Kidney capillary endothelial cell (primary cell): ENCODE measurements at regions not wholly inside any gene's neighbourhood (a gene's known extent, or its start where the extent isn't known, plus 50 kb on each side); places are given as distances from the start of the nearest gene placed in this dataset.

ENCODE experiments used
- DNase-seq: peaks from one replicate; pipeline ENCODE4 v3.0.0-alpha.2; 2018; ENCODE audit warnings: low spot score

DNA sequence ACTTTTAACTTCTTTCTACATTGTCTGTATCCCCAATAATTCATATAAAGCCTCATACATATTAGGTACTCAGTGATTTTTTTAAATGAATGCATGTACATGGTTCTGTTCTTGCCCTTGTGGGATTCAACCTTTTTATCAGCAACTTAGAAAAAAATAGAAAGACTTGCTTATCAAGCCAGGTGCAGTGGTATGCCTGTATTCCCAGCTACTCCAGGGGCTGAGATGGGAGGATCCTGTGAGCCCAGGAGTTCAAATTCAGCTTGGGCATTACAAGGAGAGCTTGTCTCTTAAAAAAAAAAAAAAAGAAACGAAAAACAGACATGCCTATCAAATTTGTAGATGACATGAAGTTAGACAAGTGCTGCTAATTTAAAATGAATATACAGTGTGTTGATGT is 54.2 kb upstream of the MYCBP2 start:
- no peak for DNase-seq

DNA sequence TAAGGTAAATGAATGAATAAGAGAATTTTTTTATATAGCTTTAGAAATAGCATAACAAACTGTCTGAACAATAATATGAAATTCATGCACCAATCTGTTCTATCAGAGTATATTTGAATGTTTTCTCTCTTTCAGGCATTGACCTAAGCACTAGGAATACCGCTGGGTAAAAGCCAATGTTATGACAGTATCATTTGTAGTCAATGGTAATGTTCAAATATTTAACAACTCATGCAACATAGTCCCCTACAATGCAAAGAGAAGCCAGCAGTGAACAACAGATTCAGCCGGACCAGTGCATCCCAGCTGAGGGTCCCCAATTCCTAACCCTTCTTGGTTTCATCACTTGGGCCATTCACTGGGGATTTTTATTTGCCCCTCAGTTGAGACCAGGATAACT is 52.6 kb upstream of the MYCBP2 start:
- DNase-seq, result no peak

GRCh38 chr13:77378662-77379061 is 51.8 kb upstream of the MYCBP2 start:
- DNase-seq, result no peak

- no peak for DNase-seq
Measured at GRCh38 chr13:77377016-77377415, 50.1 kb upstream of the MYCBP2 start.
